ENCODE measurements at regions not wholly inside any gene's neighbourhood (a gene's known extent, or its start where the extent isn't known, plus 50 kb on each side); places are given as distances from the start of the nearest gene placed in this dataset.
A peak's percentile ranks its signal among the peaks of the same experiment; 100 is the strongest.

DNA sequence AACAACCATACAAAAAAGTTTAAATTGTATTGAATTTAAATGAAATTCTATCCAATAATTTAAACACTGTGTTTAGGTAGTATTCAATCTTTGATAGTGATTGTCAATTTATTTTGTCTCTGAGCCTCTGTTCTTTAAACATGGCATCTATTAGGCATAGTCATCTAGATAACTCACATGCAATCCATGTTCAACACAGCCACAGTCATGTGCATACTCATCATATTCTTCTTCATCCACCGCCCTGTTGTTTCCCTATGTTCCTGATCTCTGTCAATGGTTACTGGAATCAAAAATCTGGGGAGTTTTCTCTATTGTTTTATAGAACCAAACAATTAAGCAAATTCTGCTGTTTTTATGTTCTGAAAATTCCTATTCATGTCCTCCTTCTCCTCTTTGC, 521.1 kb upstream of the DAB2 start:
- no peak for DNase-seq (ENCODE audit: low read depth)
- TF ChIP-seq, protein P1, sequence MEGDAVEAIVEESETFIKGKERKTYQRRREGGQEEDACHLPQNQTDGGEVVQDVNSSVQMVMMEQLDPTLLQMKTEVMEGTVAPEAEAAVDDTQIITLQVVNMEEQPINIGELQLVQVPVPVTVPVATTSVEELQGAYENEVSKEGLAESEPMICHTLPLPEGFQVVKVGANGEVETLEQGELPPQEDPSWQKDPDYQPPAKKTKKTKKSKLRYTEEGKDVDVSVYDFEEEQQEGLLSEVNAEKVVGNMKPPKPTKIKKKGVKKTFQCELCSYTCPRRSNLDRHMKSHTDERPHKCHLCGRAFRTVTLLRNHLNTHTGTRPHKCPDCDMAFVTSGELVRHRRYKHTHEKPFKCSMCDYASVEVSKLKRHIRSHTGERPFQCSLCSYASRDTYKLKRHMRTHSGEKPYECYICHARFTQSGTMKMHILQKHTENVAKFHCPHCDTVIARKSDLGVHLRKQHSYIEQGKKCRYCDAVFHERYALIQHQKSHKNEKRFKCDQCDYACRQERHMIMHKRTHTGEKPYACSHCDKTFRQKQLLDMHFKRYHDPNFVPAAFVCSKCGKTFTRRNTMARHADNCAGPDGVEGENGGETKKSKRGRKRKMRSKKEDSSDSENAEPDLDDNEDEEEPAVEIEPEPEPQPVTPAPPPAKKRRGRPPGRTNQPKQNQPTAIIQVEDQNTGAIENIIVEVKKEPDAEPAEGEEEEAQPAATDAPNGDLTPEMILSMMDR (IDR thresholded peaks at IDR 0.05; ENCODE audit: insufficient read depth, low read depth, low read length, missing control alignments), result no peak
- H3K4me3 ChIP-seq (ENCODE audit: low read length), result no peak overlapping the region

DNA sequence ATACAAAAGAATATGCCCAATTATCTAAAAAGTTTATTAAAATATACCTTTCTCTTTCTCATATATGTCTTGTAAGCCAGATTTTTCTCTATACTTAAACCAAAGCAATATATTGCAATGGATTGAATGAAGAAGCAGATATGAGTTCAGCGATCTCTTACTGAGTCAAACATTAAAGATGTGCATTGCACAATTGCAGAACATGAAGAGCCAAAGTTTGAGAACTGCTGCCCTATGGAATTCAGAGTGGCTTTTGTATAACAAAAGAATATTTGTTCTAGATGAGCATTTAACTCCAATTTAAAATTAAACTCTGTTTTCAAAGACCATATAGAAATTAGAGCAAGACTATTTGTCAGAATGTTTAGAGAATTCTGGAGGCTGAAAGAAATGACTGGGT, 519.0 kb upstream of the DAB2 start:
- peak; percentile 36 for DNase-seq (ENCODE audit: low read depth)
- TF ChIP-seq, protein P1 (IDR thresholded peaks at IDR 0.05; ENCODE audit: insufficient read depth, low read depth, low read length, missing control alignments), result no peak

DNA sequence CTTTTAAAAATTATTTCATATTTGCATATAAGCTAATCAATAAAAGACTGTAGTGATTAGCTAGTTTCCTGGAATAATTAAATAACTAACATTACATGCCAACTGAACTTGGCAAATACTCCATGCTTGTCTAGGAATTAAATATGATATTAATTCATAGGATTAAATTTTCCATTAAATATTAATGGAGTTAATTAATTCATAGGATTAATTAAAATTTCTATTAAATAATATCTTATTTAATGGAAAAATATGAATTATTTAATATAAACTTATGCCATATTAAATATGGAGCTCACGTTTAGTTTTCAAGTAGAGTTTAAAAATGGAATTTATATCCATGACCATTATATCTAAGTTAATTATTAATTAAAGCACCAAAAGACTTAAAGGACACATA, 517.8 kb upstream of the DAB2 start:
- TF ChIP-seq, protein P1 (IDR thresholded peaks at IDR 0.05; ENCODE audit: insufficient read depth, low read depth, low read length, missing control alignments), result no peak
- H3K4me3 ChIP-seq (ENCODE audit: low read length), result no peak overlapping the region
- DNase-seq (ENCODE audit: low read depth), result no peak

More for the DNA sequence above, 519.0 kb upstream of the DAB2 start:
- H3K4me3 ChIP-seq (ENCODE audit: low read length), result no peak overlapping the region

DNA sequence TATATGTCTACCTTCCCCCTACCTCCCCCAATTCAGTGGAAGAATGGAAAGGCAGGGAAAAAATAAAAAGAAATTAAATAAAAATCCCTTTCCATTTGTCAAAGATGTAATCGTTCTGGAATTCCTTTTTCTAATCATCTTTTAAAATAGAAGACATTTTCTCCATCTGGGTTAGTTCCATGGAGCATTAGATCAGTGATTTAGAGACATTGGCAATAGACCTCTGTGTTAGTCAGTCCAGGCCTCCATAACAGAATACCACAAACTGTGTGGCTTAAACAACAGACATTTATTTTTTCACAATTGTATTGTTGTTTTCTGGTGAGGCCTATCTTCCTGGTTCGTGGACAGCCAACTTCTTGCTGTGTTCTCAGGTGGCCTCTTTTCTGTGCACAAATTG, 516.6 kb upstream of the DAB2 start:
- DNase-seq (ENCODE audit: low read depth), result no peak
- H3K4me3 ChIP-seq (ENCODE audit: low read length), result no peak overlapping the region
- TF ChIP-seq, protein P1 (IDR thresholded peaks at IDR 0.05; ENCODE audit: insufficient read depth, low read depth, low read length, missing control alignments), result no peak

DNA sequence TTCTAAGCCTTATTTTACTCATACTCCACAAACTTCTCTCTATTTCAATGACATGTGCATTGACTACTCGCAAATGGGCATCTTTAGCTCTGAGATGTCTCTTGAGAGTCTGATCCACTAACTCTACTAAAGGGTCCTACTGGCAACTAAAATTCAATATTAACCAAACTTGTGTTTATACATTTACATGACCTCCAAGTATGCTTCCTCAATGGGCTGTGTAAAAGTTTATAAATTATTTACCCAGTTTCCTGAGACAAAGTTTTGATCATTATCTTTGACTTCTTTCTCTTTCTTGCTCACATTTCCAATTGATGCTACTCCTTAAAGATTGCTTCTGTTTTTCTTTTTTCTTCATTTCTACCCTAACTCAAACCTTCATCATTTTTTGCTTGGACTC, 510.1 kb upstream of the DAB2 start:
- TF ChIP-seq, protein P1 (IDR thresholded peaks at IDR 0.05; ENCODE audit: insufficient read depth, low read depth, low read length, missing control alignments), result no peak
- no peak overlapping the region for H3K4me3 ChIP-seq (ENCODE audit: low read length)
- no peak for DNase-seq (ENCODE audit: low read depth)

DNA sequence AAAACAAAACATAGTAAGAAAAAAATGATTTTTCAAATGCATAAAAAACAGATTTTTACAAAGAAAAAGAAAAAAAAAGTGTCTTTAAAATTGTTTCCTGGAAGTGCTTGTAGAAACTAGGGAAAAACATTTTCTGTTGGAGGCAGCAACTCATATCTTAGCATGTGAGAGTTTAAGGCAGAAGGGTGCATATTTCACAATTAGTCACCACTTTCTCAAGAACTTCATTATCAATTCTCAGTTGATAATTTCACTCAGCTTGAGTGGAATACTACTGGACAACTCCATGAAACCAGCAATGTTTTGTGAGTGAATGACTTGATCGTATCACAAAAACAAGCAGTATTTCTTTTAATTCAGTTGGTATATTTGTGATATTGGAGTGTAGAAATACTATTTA, 508.3 kb upstream of the DAB2 start:
- DNase-seq (ENCODE audit: low read depth), result no peak
- no peak overlapping the region for H3K4me3 ChIP-seq (ENCODE audit: low read length)

DNA sequence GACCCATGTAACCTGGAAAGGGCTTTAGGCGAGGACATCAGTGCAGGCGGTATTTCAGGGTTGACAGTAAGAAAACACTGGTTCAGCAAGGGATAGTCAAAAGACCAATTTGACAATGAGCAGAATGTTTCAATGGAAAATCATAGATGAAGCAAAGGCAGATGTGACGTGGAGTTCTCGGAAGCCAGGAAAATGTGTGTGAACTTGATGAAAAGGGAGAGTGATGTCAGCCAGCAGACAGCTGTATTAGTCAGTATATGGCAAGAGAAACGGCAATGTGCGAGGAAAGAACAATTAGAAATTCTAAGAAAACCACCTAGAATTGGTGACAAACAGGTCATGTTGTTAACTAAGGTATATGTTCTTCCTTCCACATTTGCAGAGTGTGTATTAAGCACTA, 503.9 kb upstream of the DAB2 start:
- no peak overlapping the region for H3K4me3 ChIP-seq (ENCODE audit: low read length)
- TF ChIP-seq, protein P1 (IDR thresholded peaks at IDR 0.05; ENCODE audit: insufficient read depth, low read depth, low read length, missing control alignments), result no peak
- DNase-seq (ENCODE audit: low read depth), result no peak

More for the DNA sequence above, 508.3 kb upstream of the DAB2 start:
- TF ChIP-seq, protein P1 (IDR thresholded peaks at IDR 0.05; ENCODE audit: insufficient read depth, low read depth, low read length, missing control alignments), result no peak
